SK-N-SH (cell line): ENCODE measurements at regions not wholly inside any gene's neighbourhood (a gene's known extent, or its start where the extent isn't known, plus 50 kb on each side); places are given as distances from the start of the nearest gene placed in this dataset.

Source experiments
- CTCF ChIA-PET: fragments of 300-600, 350-600 bp; formaldehyde crosslinking; extraction: SDS; loops from one replicate; lab custom pipeline; 2021; lab: Yijun Ruan, JAX
- POLR2A ChIA-PET: fragments of 350-600 bp; sonication (Branson Sonifier 250); formaldehyde crosslinking; extraction: SDS; loops from one replicate; lab custom pipeline; 2020; ENCODE audit warnings: antibody characterized with exemption, inconsistent platforms; lab: Yijun Ruan, JAX
- DNase-seq: peaks from one replicate; pipeline ENCODE4 v3.0.0; 2012
- H2AFZ ChIP-seq: fragments of 200-600 bp; sonication (generic); 2 replicates; pipeline ENCODE4 v1.8.1; 2016; ENCODE audit warnings: antibody characterized with exemption, mild to moderate bottlenecking, low read depth
- H3F3A ChIP-seq: fragments of 200-600 bp; sonication (generic); replicated peaks from 2 replicates; pipeline ENCODE3; 2016; ENCODE audit warnings: antibody characterized with exemption, mild to moderate bottlenecking; ENCODE audit not compliant: insufficient read depth
- H3K27ac ChIP-seq, 2 experiments: fragments of 200-500 bp in 1 of 2; fragments of 200-600 bp in 1 of 2; sonication (Bioruptor generic) in 1 of 2; sonication (generic), shearing (Covaris generic) in 1 of 2; 2 replicates each; pipeline versions ENCODE4 v1.5.1 to v1.6.1; 2014 to 2016; ENCODE audit warnings: low read depth in 2 of 2, inconsistent platforms in 1 of 2, low read length in 1 of 2, mild to moderate bottlenecking in 1 of 2, mixed read lengths in 1 of 2
- H3K27me3 ChIP-seq: fragments of 200-600 bp; sonication (generic), shearing (Covaris generic); 2 replicates; pipeline ENCODE4 v1.6.1; 2016; ENCODE audit warnings: mixed run types; ENCODE audit not compliant: insufficient read depth
- H3K36me3 ChIP-seq, 2 experiments: fragments of 200-500 bp in 1 of 2; fragments of 200-600 bp in 1 of 2; sonication (Bioruptor generic) in 1 of 2; sonication (generic) in 1 of 2; replicated peaks in 1 of 2; 2 replicates each; pipeline versions ENCODE3 to v1.5.1; 2014 to 2016; ENCODE audit warnings: low read length in 1 of 2, mild to moderate bottlenecking in 1 of 2; ENCODE audit not compliant: insufficient read depth in 2 of 2, control insufficient read depth in 1 of 2
- H3K4me1 ChIP-seq, 2 experiments: fragments of 200-500 bp in 1 of 2; fragments of 200-600 bp in 1 of 2; sonication (Bioruptor generic) in 1 of 2; sonication (generic), shearing (Covaris generic) in 1 of 2; 2 replicates each; pipeline versions ENCODE4 v1.5.1 to v1.6.1; 2014 to 2016; ENCODE audit warnings: low read depth in 1 of 2, low read length in 1 of 2, mixed run types in 1 of 2; ENCODE audit not compliant: insufficient read depth in 2 of 2, control insufficient read depth in 1 of 2
- H3K4me2 ChIP-seq: fragments of 200-600 bp; sonication (generic), shearing (Covaris generic); 2 replicates; pipeline ENCODE4 v1.6.1; 2017; ENCODE audit warnings: mixed run types
- H3K4me3 ChIP-seq, 2 experiments: fragments of 200-500 bp in 1 of 2; fragments of 200-600 bp in 1 of 2; sonication (Bioruptor generic) in 1 of 2; sonication (generic), shearing (Covaris generic) in 1 of 2; 2 replicates each; pipeline versions ENCODE4 v1.5.1 to v1.8.1; 2014 to 2016; ENCODE audit warnings: low read depth in 2 of 2, inconsistent platforms in 1 of 2, low read length in 1 of 2, mild to moderate bottlenecking in 1 of 2, mixed read lengths in 1 of 2, moderate library complexity in 1 of 2
- H3K79me2 ChIP-seq: fragments of 200-600 bp; sonication (generic); 2 replicates; pipeline ENCODE4 v1.8.1; 2017; ENCODE audit warnings: mild to moderate bottlenecking; ENCODE audit not compliant: insufficient read depth
- H3K9ac ChIP-seq: fragments of 200-600 bp; sonication (generic); 2 replicates; pipeline ENCODE4 v1.6.1; 2017; ENCODE audit warnings: mixed run types
- H3K9me2 ChIP-seq: fragments of 200-600 bp; sonication (generic); 2 replicates; pipeline ENCODE4 v1.6.1; 2017; ENCODE audit warnings: mixed run types
- H3K9me3 ChIP-seq: fragments of 200-600 bp; sonication (generic); 2 replicates; pipeline ENCODE4 v1.6.1; 2017; ENCODE audit warnings: mixed run types, mild to moderate bottlenecking, moderate library complexity
- H4K20me1 ChIP-seq: fragments of 200-600 bp; sonication (generic); 2 replicates; pipeline ENCODE4 v1.6.1; 2017; ENCODE audit warnings: mild to moderate bottlenecking, mixed run types; ENCODE audit not compliant: insufficient read depth
- CHD2 ChIP-seq: fragments of 150-350 bp; IDR thresholded peaks from 2 replicates; pipeline ENCODE4 v1.6.1; 2018; ENCODE audit warnings: low read length; ENCODE audit not compliant: partially characterized antibody
- ELF1 ChIP-seq: IDR thresholded peaks from 2 replicates; pipeline ENCODE4 v1.4.0; 2012
- EP300 ChIP-seq, 2 experiments: IDR thresholded peaks; 2 replicates each; pipeline versions ENCODE4 v1.4.0 to v1.6.1; 2012; ENCODE audit warnings: borderline replicate concordance in 1 of 2, low read depth in 1 of 2, low read length in 1 of 2
- EZH2phosphoT487 ChIP-seq: fragments of 200-600 bp; sonication (generic); IDR thresholded peaks from 2 replicates; pipeline ENCODE4 v1.6.1; 2017; ENCODE audit warnings: low read depth, mixed run types, mild to moderate bottlenecking, antibody characterized with exemption, moderate library complexity, borderline replicate concordance
- FOSL2 ChIP-seq: IDR thresholded peaks from 2 replicates; pipeline ENCODE4 v1.4.0; 2012; ENCODE audit warnings: low read depth, mild to moderate bottlenecking, moderate library complexity, borderline replicate concordance
- FOXJ3 ChIP-seq: sonication (generic); formaldehyde crosslinking; IDR thresholded peaks from 2 replicates; pipeline ENCODE4 v1.5.1; 2020; ENCODE audit warnings: mild to moderate bottlenecking, missing genetic modification reagents
- FOXM1 ChIP-seq: IDR thresholded peaks from 2 replicates; pipeline ENCODE4 v1.4.0; 2012; ENCODE audit warnings: low read depth, mild to moderate bottlenecking
- GABPA ChIP-seq: IDR thresholded peaks from 2 replicates; pipeline ENCODE4 v1.4.0; 2012; ENCODE audit warnings: low read depth, mild to moderate bottlenecking
- GATA2 ChIP-seq: sonication (generic); formaldehyde crosslinking; IDR thresholded peaks from 2 replicates; pipeline ENCODE4 v1.5.0; 2020; ENCODE audit warnings: mild to moderate bottlenecking, missing genetic modification reagents
- IRF3 ChIP-seq: fragments of 150-350 bp; IDR thresholded peaks from 2 replicates; pipeline ENCODE4 v1.6.1; 2016; ENCODE audit warnings: mild to moderate bottlenecking, low read depth, low read length
- JUND ChIP-seq: IDR thresholded peaks from 2 replicates; pipeline ENCODE4 v1.4.0; 2012
- MEF2A ChIP-seq: IDR thresholded peaks from 2 replicates; pipeline ENCODE4 v1.4.0; 2012; ENCODE audit warnings: low read depth, borderline replicate concordance
- MXI1 ChIP-seq: IDR thresholded peaks from 2 replicates; pipeline ENCODE4 v1.6.1; 2012; ENCODE audit warnings: mild to moderate bottlenecking, low read depth, low read length, improper control_type of control experiment
- NRF1 ChIP-seq: IDR thresholded peaks from 2 replicates; pipeline ENCODE4 v1.6.1; 2012; ENCODE audit warnings: low read depth, mild to moderate bottlenecking, low read length
- POLR2AphosphoS5 ChIP-seq: IDR thresholded peaks from 2 replicates; pipeline ENCODE4 v1.6.1; 2012; ENCODE audit warnings: low read depth, low read length
- RCOR1 ChIP-seq: fragments of 150-350 bp; IDR thresholded peaks from 2 replicates; pipeline ENCODE4 v1.6.1; 2017; ENCODE audit warnings: antibody characterized with exemption, low read length
- REST ChIP-seq: IDR thresholded peaks from 2 replicates; pipeline ENCODE4 v1.6.1; 2012; ENCODE audit warnings: mild to moderate bottlenecking, low read depth, low read length, moderate library complexity
- RFX5 ChIP-seq: IDR thresholded peaks from 2 replicates; pipeline ENCODE4 v1.6.1; 2012; ENCODE audit warnings: mild to moderate bottlenecking, improper control_type of control experiment, low read length
- RXRA ChIP-seq: IDR thresholded peaks from 2 replicates; pipeline ENCODE4 v1.4.0; 2012; ENCODE audit warnings: low read depth, mild to moderate bottlenecking, borderline replicate concordance
- SIN3A ChIP-seq: IDR thresholded peaks from 2 replicates; pipeline ENCODE4 v1.6.1; 2012; ENCODE audit warnings: low read depth, mild to moderate bottlenecking, low read length, moderate library complexity, borderline replicate concordance
- SMC3 ChIP-seq: IDR thresholded peaks from 2 replicates; pipeline ENCODE4 v1.6.1; 2012; ENCODE audit warnings: low read depth, low read length, improper control_type of control experiment
- TCF12 ChIP-seq: IDR thresholded peaks from 2 replicates; pipeline ENCODE4 v1.4.0; 2012
- USF1 ChIP-seq: IDR thresholded peaks from 2 replicates; pipeline ENCODE4 v1.4.0; 2012; ENCODE audit warnings: low read depth, borderline replicate concordance
- USF2 ChIP-seq: fragments of 150-350 bp; IDR thresholded peaks from 2 replicates; pipeline ENCODE4 v1.6.1; 2017; ENCODE audit warnings: antibody characterized with exemption, low read length, low read depth, borderline replicate concordance
- YY1 ChIP-seq: IDR thresholded peaks from 2 replicates; pipeline ENCODE4 v1.4.0; 2012; ENCODE audit warnings: low read depth, mild to moderate bottlenecking
- WGBS: methylation state at CpG from one replicate; pipeline ENCODE4 v1.1.6; 2017; ENCODE audit warnings: low lambda C conversion rate; 5-methylcytosine and 5-hydroxymethylcytosine counted together

- H3F3A ChIP-seq: no peaks in the 10 kb centered on the region
- H3K9me3 ChIP-seq: no peaks in the 10 kb centered on the region
- no peak for DNase-seq
- TF ChIP-seq RXRA (no peak), USF2 (no peak), EP300 (IDR thresholded peaks at IDR 0.05; ENCODE audit: borderline replicate concordance in 1 of 2, low read depth in 1 of 2, low read length in 1 of 2) (no peak), GABPA (no peak), REST (no peak), ELF1 (no peak), FOXJ3 (CRISPR knock-in tag) (no peak), GATA2 (CRISPR knock-in tag) (no peak), FOSL2 (no peak), SMC3 (no peak), JUND (no peak), MXI1 (no peak), SIN3A (no peak)
- H3K9ac ChIP-seq: no peak overlapping the region
- no peaks in the 10 kb centered on the region for H3K9me2 ChIP-seq
- H3K4me1 ChIP-seq: peaks cover 0 to 25% of the 10 kb centered on the region in 2 experiments; a peak in 1 of 4 replicates
- WGBS: 36% methylated on average over 2 of the region's 2 CpGs
- no peak overlapping the region for H3K4me3 ChIP-seq
- no peaks in the 10 kb centered on the region for H4K20me1 ChIP-seq
- H3K27me3 ChIP-seq: no peaks in the 10 kb centered on the region
- CTCF ChIA-PET: no interaction called here
- peak overlapping the region; percentile 73; the same call in 1 of the 2 replicates for H2AFZ ChIP-seq
- no peak overlapping the region for H3K4me2 ChIP-seq
- no peaks in the 10 kb centered on the region for H3K36me3 ChIP-seq
- no peak overlapping the region for H3K27ac ChIP-seq
- POLR2A ChIA-PET: no interaction called here
- no peaks in the 10 kb centered on the region for H3K79me2 ChIP-seq
Observed at GRCh38 chr11:37727371-37727770, 1129.3 kb upstream of the RAG2 start.

GRCh38 chr11:37724315-37724714 is 1126.3 kb upstream of the RAG2 start:
- DNase-seq: no peak
- POLR2A ChIA-PET: no interaction called here
- Histone ChIP-seq H2AFZ (no peak overlapping the region), H3K9ac (no peak overlapping the region), H3K4me2 (no peak overlapping the region), H3K79me2 (no peaks in the 10 kb centered on the region), H3K9me3 (no peaks in the 10 kb centered on the region), H3K9me2 (no peaks in the 10 kb centered on the region), H3K27ac (no peak overlapping the region), H3K4me1 (peaks cover 0 to 17% of the 10 kb centered on the region in 2 experiments; a peak in 1 of 4 replicates), H3K4me3 (no peak overlapping the region), H3K36me3 (no peaks in the 10 kb centered on the region), H3K27me3 (no peaks in the 10 kb centered on the region), H3F3A (peaks cover 13% of the 10 kb centered on the region), H4K20me1 (no peaks in the 10 kb centered on the region)
- TF ChIP-seq EZH2phosphoT487 (no peak), CHD2 (no peak), TCF12 (no peak), RFX5 (no peak), ELF1 (no peak), POLR2AphosphoS5 (no peak), NRF1 (no peak), RCOR1 (no peak), YY1 (no peak), FOSL2 (no peak), FOXM1 (no peak), IRF3 (no peak), MEF2A (no peak), USF1 (no peak), MXI1 (no peak)
- 41% methylated on average over 4 of the region's 4 CpGs for whole genome bisulfite sequencing
- CTCF ChIA-PET: no interaction called here
